ENCODE measurements at regions not wholly inside any gene's neighbourhood (a gene's known extent, or its start where the extent isn't known, plus 50 kb on each side); places are given as distances from the start of the nearest gene placed in this dataset.

GRCh38 chrX:69076088-69076487 lies 89.2 kb downstream of the PJA1 start:
- Mint-ChIP-seq H3K4me3 (no peak overlapping the region), H3K4me1 (ENCODE audit: low read depth) (peaks cover 5% of the 10 kb centered on the region), H3K27me3 (peaks cover 1% of the 10 kb centered on the region), H3K9me3 (no peaks in the 10 kb centered on the region), H3K27ac (no peak overlapping the region), H3K36me3 (ENCODE audit: low read depth) (no peaks in the 10 kb centered on the region)
- intact Hi-C loops (cut with micrococcal nuclease): no loop called here

GRCh38 chrX:69074726-69075125 lies 90.5 kb downstream of the PJA1 start:
- Mint-ChIP-seq H3K4me1 (ENCODE audit: low read depth) (peaks cover 5% of the 10 kb centered on the region), H3K4me3 (no peak overlapping the region), H3K27ac (no peak overlapping the region), H3K9me3 (no peaks in the 10 kb centered on the region), H3K27me3 (no peaks in the 10 kb centered on the region), H3K36me3 (ENCODE audit: low read depth) (no peaks in the 10 kb centered on the region)
- intact Hi-C loops (cut with micrococcal nuclease): no loop called here

GRCh38 chrX:69073721-69074120 lies 91.5 kb downstream of the PJA1 start:
- H3K9me3 Mint-ChIP-seq: no peaks in the 10 kb centered on the region
- H3K36me3 Mint-ChIP-seq (ENCODE audit: low read depth): no peaks in the 10 kb centered on the region
- intact Hi-C loops (cut with micrococcal nuclease): no loop called here
- peaks cover 5% of the 10 kb centered on the region for H3K4me1 Mint-ChIP-seq (ENCODE audit: low read depth)
- H3K4me3 Mint-ChIP-seq: no peak overlapping the region
- no peaks in the 10 kb centered on the region for H3K27me3 Mint-ChIP-seq
- no peak overlapping the region for H3K27ac Mint-ChIP-seq

GRCh38 chrX:69073241-69073640 lies 92.0 kb downstream of the PJA1 start:
- Mint-ChIP-seq H3K4me3 (no peak overlapping the region), H3K9me3 (no peaks in the 10 kb centered on the region), H3K4me1 (ENCODE audit: low read depth) (peaks cover 5% of the 10 kb centered on the region), H3K27me3 (no peaks in the 10 kb centered on the region), H3K36me3 (ENCODE audit: low read depth) (no peaks in the 10 kb centered on the region), H3K27ac (no peak overlapping the region)
- intact Hi-C loops (cut with micrococcal nuclease): no loop called here

GRCh38 chrX:69072486-69073006 lies 92.7 kb downstream of the PJA1 start:
- Mint-ChIP-seq H3K9me3 (no peaks in the 10 kb centered on the region), H3K36me3 (ENCODE audit: low read depth) (no peaks in the 10 kb centered on the region), H3K27me3 (no peaks in the 10 kb centered on the region), H3K27ac (no peak overlapping the region), H3K4me1 (ENCODE audit: low read depth) (peaks cover 5% of the 10 kb centered on the region), H3K4me3 (no peak overlapping the region)
- intact Hi-C loops (cut with micrococcal nuclease): no loop called here

- no peaks in the 10 kb centered on the region for H3K9me3 Mint-ChIP-seq
- no peaks in the 10 kb centered on the region for H3K27me3 Mint-ChIP-seq
- no peak overlapping the region for H3K27ac Mint-ChIP-seq
- intact Hi-C loops (cut with micrococcal nuclease): no loop called here
- H3K4me3 Mint-ChIP-seq: no peak overlapping the region
- H3K4me1 Mint-ChIP-seq (ENCODE audit: low read depth): peaks cover 4% of the 10 kb centered on the region
- no peaks in the 10 kb centered on the region for H3K36me3 Mint-ChIP-seq (ENCODE audit: low read depth)
These were observed 94.2 kb downstream of the PJA1 start for GRCh38 chrX:69070949-69071650.

- Mint-ChIP-seq H3K27me3 (no peaks in the 10 kb centered on the region), H3K4me1 (ENCODE audit: low read depth) (no peaks in the 10 kb centered on the region), H3K4me3 (no peak overlapping the region), H3K36me3 (ENCODE audit: low read depth) (no peaks in the 10 kb centered on the region), H3K9me3 (no peaks in the 10 kb centered on the region), H3K27ac (no peak overlapping the region)
- intact Hi-C loops (cut with micrococcal nuclease): no loop called here
These were observed 95.4 kb downstream of the PJA1 start for GRCh38 chrX:69069876-69070275.

GRCh38 chrX:69069086-69069445 lies 96.2 kb downstream of the PJA1 start:
- H3K36me3 Mint-ChIP-seq (ENCODE audit: low read depth): no peaks in the 10 kb centered on the region
- no peak overlapping the region for H3K4me3 Mint-ChIP-seq
- H3K4me1 Mint-ChIP-seq (ENCODE audit: low read depth): no peaks in the 10 kb centered on the region
- intact Hi-C loops (cut with micrococcal nuclease): no loop called here
- H3K27ac Mint-ChIP-seq: no peak overlapping the region
- no peaks in the 10 kb centered on the region for H3K27me3 Mint-ChIP-seq
- H3K9me3 Mint-ChIP-seq: no peaks in the 10 kb centered on the region

GRCh38 chrX:69068301-69069085 lies 96.8 kb downstream of the PJA1 start:
- intact Hi-C loops (cut with micrococcal nuclease): no loop called here
- Mint-ChIP-seq H3K9me3 (no peaks in the 10 kb centered on the region), H3K36me3 (ENCODE audit: low read depth) (no peaks in the 10 kb centered on the region), H3K27me3 (no peaks in the 10 kb centered on the region), H3K4me1 (ENCODE audit: low read depth) (no peaks in the 10 kb centered on the region), H3K4me3 (no peak overlapping the region), H3K27ac (no peak overlapping the region)

GRCh38 chrX:69067841-69068240 lies 97.4 kb downstream of the PJA1 start:
- H3K9me3 Mint-ChIP-seq: no peaks in the 10 kb centered on the region
- no peak overlapping the region for H3K4me3 Mint-ChIP-seq
- H3K4me1 Mint-ChIP-seq (ENCODE audit: low read depth): no peaks in the 10 kb centered on the region
- H3K27ac Mint-ChIP-seq: no peak overlapping the region
- H3K36me3 Mint-ChIP-seq (ENCODE audit: low read depth): no peaks in the 10 kb centered on the region
- intact Hi-C loops (cut with micrococcal nuclease): no loop called here
- H3K27me3 Mint-ChIP-seq: no peaks in the 10 kb centered on the region

GRCh38 chrX:69066966-69067525 lies 98.2 kb downstream of the PJA1 start:
- Mint-ChIP-seq H3K4me3 (no peak overlapping the region), H3K4me1 (ENCODE audit: low read depth) (no peaks in the 10 kb centered on the region), H3K27me3 (no peaks in the 10 kb centered on the region), H3K9me3 (no peaks in the 10 kb centered on the region), H3K27ac (no peak overlapping the region), H3K36me3 (ENCODE audit: low read depth) (no peaks in the 10 kb centered on the region)
- intact Hi-C loops (cut with micrococcal nuclease): no loop called here

GRCh38 chrX:69066021-69066757 lies 99.1 kb downstream of the PJA1 start:
- no peaks in the 10 kb centered on the region for H3K4me1 Mint-ChIP-seq (ENCODE audit: low read depth)

GRCh38 chrX:69065451-69065850 lies 99.8 kb downstream of the PJA1 start:
- Mint-ChIP-seq H3K27me3 (peaks cover 3% of the 10 kb centered on the region), H3K9me3 (no peaks in the 10 kb centered on the region), H3K4me1 (ENCODE audit: low read depth) (no peaks in the 10 kb centered on the region), H3K4me3 (no peak overlapping the region), H3K27ac (no peak overlapping the region), H3K36me3 (ENCODE audit: low read depth) (no peaks in the 10 kb centered on the region)
- intact Hi-C loops (cut with micrococcal nuclease): no loop called here

More at GRCh38 chrX:69066021-69066757, 99.1 kb downstream of the PJA1 start:
- Mint-ChIP-seq H3K27ac (no peak overlapping the region), H3K9me3 (no peaks in the 10 kb centered on the region), H3K36me3 (ENCODE audit: low read depth) (no peaks in the 10 kb centered on the region), H3K4me3 (no peak overlapping the region), H3K27me3 (peaks cover under 1% of the 10 kb centered on the region)
- intact Hi-C loops (cut with micrococcal nuclease): no loop called here

GRCh38 chrX:69063486-69063885 lies 101.8 kb downstream of the PJA1 start:
- no peaks in the 10 kb centered on the region for H3K4me1 Mint-ChIP-seq (ENCODE audit: low read depth)
- intact Hi-C loops (cut with micrococcal nuclease): no loop called here
- H3K27me3 Mint-ChIP-seq: peaks cover 3% of the 10 kb centered on the region
- H3K36me3 Mint-ChIP-seq (ENCODE audit: low read depth): no peaks in the 10 kb centered on the region
- H3K4me3 Mint-ChIP-seq: no peak overlapping the region
- H3K27ac Mint-ChIP-seq: no peak overlapping the region
- no peaks in the 10 kb centered on the region for H3K9me3 Mint-ChIP-seq
